Transverse colon (tissue), 4 donors: ENCODE measurements at regions not wholly inside any gene's neighbourhood (a gene's known extent, or its start where the extent isn't known, plus 50 kb on each side); places are given as distances from the start of the nearest gene placed in this dataset.
"Not testable (repeated sequence)": the region's sequence is repeated elsewhere in the genome, so short reads cannot be mapped to it uniquely, and the experiment has no call there.

Experiments
- EP300 ChIP-seq: sonication (generic); formaldehyde crosslinking; IDR thresholded peaks from one replicate; pipeline ENCODE4 v1.6.1; 2017; ENCODE audit warnings: antibody characterized with exemption, low read depth
- POLR2A ChIP-seq: fragments of 450-650 bp; IDR thresholded peaks from one replicate; pipeline ENCODE4 v1.6.1; 2016; ENCODE audit warnings: antibody characterized with exemption, mild to moderate bottlenecking, moderate library complexity
- POLR2AphosphoS5 ChIP-seq, 3 donors: sonication (generic); formaldehyde crosslinking; IDR thresholded peaks; one replicate each; pipeline ENCODE4 v1.6.1; 2016; ENCODE audit warnings: antibody characterized with exemption in 3 of 3
- TF ChIP-seq, protein P1 (sequence below), 5 experiments: fragments of 200-600 bp in 3 of 5; fragments of 450-650 bp in 2 of 5; sonication (generic) in 3 of 5; IDR thresholded peaks; 1 replicate in 2 of 5; 2 replicates in 3 of 5; pipeline ENCODE4 v1.5.1; 2016 to 2017; ENCODE audit warnings: antibody characterized with exemption in 5 of 5, inconsistent platforms in 3 of 5, mild to moderate bottlenecking in 2 of 5, moderate library complexity in 1 of 5

DNA sequence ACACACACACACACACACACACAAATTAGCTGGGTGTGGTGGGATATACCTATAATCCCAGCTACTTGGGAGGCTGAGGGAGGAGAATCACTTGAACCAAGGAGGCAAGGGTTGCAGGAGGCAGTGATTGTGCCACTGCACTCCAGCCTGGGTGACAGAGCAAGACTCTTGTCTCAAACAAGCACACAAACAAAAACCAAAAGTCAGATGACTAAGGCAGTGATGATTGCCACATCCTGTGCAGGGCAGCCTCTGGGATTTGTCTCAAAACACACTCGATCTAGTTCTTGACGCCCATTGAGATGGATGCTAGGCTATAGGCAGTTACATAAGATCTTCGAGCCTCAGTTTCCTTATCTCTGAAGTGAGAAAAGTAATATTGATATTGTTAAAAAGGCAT is 183.1 kb upstream of the NOTCH2NLA start:
- TF ChIP-seq, protein P1, sequence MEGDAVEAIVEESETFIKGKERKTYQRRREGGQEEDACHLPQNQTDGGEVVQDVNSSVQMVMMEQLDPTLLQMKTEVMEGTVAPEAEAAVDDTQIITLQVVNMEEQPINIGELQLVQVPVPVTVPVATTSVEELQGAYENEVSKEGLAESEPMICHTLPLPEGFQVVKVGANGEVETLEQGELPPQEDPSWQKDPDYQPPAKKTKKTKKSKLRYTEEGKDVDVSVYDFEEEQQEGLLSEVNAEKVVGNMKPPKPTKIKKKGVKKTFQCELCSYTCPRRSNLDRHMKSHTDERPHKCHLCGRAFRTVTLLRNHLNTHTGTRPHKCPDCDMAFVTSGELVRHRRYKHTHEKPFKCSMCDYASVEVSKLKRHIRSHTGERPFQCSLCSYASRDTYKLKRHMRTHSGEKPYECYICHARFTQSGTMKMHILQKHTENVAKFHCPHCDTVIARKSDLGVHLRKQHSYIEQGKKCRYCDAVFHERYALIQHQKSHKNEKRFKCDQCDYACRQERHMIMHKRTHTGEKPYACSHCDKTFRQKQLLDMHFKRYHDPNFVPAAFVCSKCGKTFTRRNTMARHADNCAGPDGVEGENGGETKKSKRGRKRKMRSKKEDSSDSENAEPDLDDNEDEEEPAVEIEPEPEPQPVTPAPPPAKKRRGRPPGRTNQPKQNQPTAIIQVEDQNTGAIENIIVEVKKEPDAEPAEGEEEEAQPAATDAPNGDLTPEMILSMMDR (IDR thresholded peaks at IDR 0.05): not testable (repeated sequence)
- TF ChIP-seq POLR2AphosphoS5 (IDR thresholded peaks at IDR 0.05); POLR2A; EP300: not testable (repeated sequence)
